Activated naive CD4-positive, alpha-beta T cell (primary cell): ENCODE measurements at regions not wholly inside any gene's neighbourhood (a gene's known extent, or its start where the extent isn't known, plus 50 kb on each side); places are given as distances from the start of the nearest gene placed in this dataset.
"Not testable (repeated sequence)": the region's sequence is repeated elsewhere in the genome, so short reads cannot be mapped to it uniquely, and the experiment has no call there.

ENCODE experiments used
- DNase-seq, 4 experiments: peaks; one replicate each; lab custom pipeline; 2025; lab: John Stamatoyannopoulos, UW

DNA sequence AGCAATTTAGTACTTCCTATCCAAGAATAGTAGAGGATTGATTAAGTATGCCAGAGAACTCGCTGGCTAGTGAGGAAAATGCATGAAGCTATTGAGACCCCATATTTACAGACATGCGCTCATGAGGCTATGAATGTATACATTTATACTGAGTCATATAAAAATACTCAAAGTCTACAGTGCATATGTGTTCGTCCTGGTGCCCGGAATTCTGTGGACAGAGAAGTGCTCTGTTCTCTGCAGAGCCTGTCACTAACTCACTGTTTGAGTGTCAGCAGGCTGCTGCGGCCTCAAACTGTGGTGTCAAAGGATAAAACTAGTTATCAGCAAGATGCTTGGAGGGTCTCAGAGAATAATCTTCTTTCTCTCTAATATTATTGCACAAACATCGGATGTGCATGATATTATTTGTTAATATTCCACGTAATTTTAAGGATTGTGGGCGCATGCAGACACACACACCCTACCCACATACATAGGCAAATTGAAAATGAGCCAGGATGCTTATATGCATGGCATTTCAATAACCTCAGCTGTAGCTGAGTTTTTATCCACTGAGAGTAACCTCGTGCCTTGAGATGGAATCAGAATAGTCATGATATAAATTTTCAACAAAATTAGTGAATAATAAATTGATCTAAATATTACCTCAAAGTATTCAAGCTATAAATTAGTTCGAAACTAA is 50.0 kb upstream of the TSC22D2 start:
- DNase-seq: no peak

DNA sequence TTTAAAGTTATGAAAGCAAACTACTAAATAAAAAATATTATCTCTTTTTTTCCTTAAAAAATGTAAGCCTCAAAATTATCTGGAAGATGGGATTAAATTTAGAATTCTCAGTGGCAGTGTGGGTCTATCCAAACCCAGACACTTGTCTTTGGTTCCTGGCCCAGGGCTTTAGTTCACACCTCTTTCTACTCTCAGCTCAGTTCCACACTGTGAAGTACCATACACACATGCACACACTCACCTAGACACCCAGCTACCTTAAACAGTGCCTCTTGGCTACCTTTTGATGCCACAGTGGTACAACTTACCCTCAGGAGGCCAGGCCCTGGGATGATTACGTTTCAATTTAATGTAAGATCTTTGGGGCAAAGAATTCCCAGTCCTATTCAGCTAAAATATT is 51.0 kb upstream of the TSC22D2 start:
- DNase-seq: no peak

GRCh38 chr3:150355574-150355973 is 52.5 kb upstream of the TSC22D2 start:
- no peak for DNase-seq

DNA sequence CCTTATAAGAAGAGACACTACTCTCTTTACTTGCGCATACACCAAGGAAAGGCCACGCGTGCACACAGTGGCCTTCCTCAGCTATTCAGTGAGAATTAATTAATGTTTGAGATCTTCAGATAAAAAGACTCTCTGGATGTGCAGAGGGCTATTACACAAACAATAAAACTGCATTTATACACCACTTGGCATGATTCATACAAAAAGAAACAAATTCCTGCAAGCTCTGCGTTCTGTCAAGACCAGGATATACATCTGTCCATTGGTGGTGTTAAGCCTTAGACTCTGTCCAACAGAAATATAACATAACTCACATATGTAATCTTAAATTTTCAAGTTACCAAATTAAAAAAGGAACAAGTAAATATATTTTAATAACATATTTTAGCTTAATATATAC is 55.2 kb upstream of the TSC22D2 start:
- DNase-seq: no peak

GRCh38 chr3:150351398-150351797 is 56.7 kb upstream of the TSC22D2 start:
- no peak for DNase-seq

- no peak for DNase-seq
These were observed 58.6 kb upstream of the TSC22D2 start for GRCh38 chr3:150349314-150350097.

DNA sequence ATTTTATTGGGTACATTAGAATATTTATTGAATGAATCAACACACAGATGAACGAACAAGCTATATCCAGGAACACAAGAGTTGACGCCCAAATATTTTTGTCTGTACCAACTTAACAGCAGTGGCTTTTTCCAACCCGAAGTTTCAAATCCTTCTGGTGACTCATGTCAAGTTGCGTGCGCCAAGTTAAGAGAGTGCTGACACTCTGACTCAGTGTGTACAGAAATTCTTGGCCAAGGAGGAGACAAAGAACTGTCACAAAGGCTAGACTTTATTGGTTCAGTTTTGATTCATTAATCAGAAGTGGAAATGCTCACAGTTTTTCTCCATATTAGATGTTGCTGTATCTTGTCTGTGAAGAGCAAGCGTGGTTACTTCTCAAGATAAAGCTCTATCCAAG is 59.6 kb upstream of the TSC22D2 start:
- no peak for DNase-seq

DNA sequence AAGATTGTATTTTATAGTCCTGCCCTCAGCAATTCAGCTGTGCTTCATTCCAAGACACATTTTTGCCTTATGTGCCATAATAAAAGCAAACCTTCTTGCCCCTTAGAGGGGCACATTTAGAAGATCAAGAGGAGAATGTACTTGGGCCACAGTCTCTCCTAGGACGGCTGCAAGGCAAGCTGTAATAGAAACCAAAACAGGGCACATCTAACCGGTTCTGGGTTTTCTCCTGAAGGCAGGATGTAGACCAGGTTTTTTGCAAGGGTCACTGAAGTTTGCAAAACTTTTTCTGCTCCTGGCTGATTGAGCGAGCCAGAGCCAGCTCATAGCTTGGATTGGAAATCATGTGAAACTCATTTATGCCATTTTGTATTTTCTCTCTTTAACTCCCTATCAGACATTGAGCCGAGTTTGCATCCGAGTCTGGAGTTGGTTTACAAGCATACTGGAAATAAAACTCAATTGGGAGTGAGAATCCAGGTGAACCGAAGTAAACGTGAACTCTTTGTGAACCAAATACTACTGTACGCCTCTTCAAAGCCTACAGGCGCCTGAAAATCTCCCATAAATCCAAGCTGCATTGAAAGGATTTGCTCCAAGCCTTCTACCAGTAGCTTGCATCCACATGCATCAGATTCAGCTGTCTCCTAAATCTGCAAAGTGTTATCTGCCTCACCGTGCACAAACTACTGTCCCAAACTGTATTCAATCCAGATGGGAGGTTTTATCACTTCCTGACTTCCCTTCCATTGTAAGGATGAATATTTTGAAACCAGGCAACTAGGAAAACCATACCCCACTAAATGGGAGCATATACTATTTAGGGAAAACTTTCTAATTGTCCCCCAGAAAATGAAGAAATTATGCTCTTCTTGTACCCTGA is 60.9 kb upstream of the TSC22D2 start:
- no peak for DNase-seq

DNA sequence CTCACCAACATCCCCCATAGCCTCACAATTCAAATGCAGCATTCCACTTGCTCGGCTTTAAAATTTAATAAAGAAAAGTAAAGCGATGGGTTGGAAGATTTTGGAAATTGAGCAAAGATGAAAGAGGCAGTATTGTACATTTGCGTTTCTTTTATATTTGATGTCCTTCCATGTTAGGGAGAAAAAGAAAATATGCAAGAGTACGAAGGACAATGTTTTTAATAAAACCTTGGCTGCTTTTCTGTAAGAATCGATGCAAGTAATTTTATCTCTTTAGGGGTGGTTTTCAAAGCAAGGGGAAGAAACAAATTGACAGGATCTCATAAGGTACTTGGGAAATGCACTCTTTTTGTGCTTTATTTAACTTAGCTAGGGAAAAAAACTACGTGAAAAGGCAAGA is 61.8 kb upstream of the TSC22D2 start:
- DNase-seq: no peak

DNA sequence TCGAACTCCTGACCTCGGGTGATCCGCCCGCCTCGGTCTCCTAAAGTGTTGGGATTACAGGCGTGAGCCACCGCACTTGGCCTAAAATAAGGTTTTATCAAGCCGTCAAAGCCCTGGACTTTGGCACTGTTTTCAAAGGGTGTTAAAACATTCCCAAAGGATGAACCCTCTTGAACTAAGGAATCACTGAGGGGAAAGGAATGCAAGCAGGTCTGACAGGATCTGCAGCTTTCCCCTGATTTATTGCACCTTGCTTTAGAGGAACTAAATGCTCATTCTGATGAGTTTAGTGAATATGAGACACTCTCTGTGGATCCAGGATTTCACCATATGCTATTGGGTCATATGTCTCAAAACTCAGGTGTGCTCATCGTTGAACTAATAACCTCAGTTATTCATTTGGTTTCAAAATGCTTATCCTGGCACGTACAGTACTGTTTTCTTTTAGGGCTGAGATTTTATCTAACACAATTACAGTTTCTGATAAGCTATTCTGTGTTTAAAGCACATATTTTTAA is 63.0 kb upstream of the TSC22D2 start:
- no peak for DNase-seq

- DNase-seq: no peak
These were observed 63.9 kb upstream of the TSC22D2 start for GRCh38 chr3:150344079-150344759.

DNA sequence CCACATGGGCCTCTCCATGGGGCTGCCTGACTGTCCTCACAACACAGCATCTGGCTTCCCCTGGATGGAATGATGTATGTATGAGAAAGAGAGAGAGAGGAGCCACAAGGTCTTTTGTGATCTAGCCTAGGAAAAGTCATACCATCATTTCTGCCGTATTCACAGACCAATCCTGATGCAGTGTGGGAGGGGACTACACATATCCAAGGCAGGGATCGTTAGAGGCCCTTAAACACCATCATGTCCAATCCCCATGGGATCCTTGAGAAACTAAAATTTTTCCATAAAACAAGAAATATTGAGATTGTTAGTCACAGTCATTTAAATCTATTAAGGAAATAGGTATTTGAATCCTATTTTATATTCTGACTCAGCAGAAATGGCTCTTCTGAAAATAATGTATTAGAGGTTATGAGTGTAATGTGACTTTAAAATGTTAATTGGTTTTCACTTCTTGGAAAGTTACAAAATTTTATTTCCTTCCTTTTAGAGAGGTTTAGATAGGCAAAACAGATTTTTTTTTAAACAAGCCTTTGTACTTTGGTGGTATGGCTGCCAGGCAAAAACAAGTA is 65.1 kb upstream of the TSC22D2 start:
- no peak for DNase-seq

DNA sequence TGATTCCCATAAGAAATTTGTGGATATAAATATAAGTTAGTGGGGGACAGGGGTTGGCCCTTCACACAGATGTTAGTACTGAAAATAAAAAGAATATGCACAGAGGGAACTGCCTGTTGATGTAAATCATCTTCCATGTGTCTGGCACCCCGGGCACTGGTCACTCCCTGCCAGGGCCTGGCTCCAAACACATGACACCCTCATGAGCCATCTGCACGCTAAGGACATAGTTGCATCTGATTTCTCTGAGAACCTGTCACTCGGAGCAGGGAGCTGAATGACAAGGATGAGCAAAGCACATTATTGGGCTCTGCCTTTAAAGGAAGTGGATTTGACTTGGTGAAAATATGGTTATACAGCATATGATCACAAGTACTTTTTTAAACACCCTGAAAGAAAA is 66.2 kb upstream of the TSC22D2 start:
- no peak for DNase-seq

DNA sequence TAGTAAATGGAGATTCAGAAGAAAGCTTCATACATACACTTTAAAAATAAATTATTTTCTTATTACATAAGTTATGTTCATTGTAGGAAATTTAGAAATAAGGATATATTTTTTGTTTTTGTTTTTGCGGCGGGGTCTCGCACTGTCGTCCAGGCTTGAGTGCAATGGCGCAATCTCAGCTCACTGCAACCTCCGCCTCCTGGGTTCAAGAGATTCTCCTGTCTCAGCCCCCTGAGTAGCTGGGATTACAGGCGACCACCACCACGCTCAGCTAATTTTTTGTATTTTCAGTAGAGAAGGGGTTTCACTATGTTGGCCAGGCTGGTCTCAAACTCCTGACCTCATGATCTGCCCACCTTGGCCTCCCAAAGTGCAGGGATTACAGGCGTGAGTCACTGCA is 71.7 kb upstream of the TSC22D2 start:
- not testable (repeated sequence) for DNase-seq

- no peak for DNase-seq
These were observed 72.5 kb upstream of the TSC22D2 start for GRCh38 chr3:150335631-150336030.

- DNase-seq: no peak
These were observed 73.1 kb upstream of the TSC22D2 start for GRCh38 chr3:150334974-150335373.

GRCh38 chr3:150333477-150333876 is 74.6 kb upstream of the TSC22D2 start:
- no peak for DNase-seq

DNA sequence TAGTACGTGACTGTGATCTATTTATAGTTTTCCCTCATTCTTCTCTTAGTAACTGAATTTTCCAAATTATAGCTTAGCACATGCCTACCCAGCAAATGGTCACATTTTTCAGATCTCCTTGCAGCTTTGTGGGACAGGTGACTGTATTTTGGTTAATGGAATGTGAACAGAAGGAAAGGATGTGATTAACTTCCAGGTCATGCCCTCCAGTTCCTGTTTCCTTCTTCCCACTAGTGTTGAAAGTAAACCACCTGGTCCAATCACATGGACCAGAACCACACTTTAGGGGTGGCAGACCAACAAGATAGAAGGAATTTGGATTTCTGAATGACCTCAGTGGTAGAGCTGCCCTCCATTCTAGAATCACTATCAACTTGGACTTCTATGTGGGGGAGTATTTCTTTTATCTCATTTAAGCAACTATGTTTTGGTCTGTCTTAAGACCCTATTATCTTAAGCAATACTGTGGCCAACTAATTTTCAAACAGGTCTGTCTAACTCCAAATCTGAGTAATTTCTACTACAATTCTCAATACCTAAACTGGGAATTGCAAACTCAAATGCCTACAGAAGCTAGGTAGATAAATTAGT is 76.0 kb upstream of the TSC22D2 start:
- no peak for DNase-seq

GRCh38 chr3:150330872-150331271 is 77.2 kb upstream of the TSC22D2 start:
- DNase-seq: no peak

DNA sequence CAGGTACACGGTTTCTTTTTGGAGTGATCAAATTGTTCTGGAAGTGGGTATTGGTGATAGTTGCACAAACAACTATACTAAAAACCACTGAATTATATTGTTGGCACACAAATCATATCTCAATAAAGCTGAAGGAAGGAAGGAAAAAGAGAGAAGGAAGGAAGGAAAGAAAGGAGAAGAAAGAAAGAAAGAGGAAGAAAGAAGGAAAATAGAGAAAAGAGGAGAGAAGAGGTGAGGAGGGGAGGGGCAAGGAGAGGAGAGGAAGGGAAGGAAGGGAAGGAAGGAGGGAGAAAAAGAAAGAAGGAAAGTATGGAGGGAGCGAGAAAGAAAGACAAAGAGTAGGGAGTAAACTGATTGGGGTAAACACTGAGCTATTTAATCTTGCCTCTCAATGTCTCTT is 77.9 kb upstream of the TSC22D2 start:
- DNase-seq: no peak

DNA sequence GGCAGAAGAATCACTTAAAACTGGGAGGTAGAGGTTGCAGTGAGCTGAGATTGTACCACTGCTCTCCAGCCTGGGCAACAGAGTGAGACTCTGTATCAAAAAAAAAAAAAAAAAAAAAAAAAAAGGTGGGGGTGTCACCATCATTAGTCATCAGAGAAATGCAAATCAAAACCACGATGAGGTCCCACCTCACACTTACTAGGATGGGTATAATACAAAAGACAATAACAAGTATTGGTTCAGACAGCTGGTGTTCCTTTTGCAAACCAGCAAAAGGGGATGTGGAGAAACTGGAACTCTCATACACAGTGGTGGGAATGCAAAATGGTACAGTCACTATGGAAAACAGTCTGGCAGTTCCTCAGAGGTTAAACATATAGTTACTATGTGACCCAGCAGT is 78.7 kb upstream of the TSC22D2 start:
- no peak for DNase-seq
